ENCODE measurements at regions not wholly inside any gene's neighbourhood (a gene's known extent, or its start where the extent isn't known, plus 50 kb on each side); places are given as distances from the start of the nearest gene placed in this dataset.
A peak's percentile ranks its signal among the peaks of the same experiment; 100 is the strongest.

GRCh38 chr7:110066843-110067242 lies 1024.1 kb upstream of the LRRN3 start:
- Mint-ChIP-seq H3K4me1 (no peaks in the 10 kb centered on the region), H3K36me3 (no peaks in the 10 kb centered on the region), H3K27me3 (no peaks in the 10 kb centered on the region), H3K4me3 (no peak overlapping the region), H3K9me3 (peaks cover 0 to 5% (median 0%) of the 10 kb centered on the region in 8 donors), H3K27ac (no peak overlapping the region)
- no peaks in the 10 kb centered on the region for H3K9me3 ChIP-seq (ENCODE audit: control insufficient read depth in 1 of 2, low read length in 2 of 2)
- no peaks in the 10 kb centered on the region for H3K27me3 ChIP-seq (ENCODE audit: insufficient read depth, low read length)
- H3K4me1 ChIP-seq (ENCODE audit: insufficient read depth, low read length) = no peaks in the 10 kb centered on the region
- H3K27ac ChIP-seq (ENCODE audit: low read depth, low read length) = no peak overlapping the region
- DNase-seq = no peak
- intact Hi-C loops (cut with micrococcal nuclease) = no loop called here
- ChIA-PET CTCF (ENCODE audit: partially characterized antibody) (no interaction called here), POLR2A (ENCODE audit: partially characterized antibody) (no interaction called here)
- no peak overlapping the region for H3K4me3 ChIP-seq (ENCODE audit: low read length in 2 of 2)
- H3K36me3 ChIP-seq (ENCODE audit: insufficient read depth, low read length) = no peaks in the 10 kb centered on the region

DNA sequence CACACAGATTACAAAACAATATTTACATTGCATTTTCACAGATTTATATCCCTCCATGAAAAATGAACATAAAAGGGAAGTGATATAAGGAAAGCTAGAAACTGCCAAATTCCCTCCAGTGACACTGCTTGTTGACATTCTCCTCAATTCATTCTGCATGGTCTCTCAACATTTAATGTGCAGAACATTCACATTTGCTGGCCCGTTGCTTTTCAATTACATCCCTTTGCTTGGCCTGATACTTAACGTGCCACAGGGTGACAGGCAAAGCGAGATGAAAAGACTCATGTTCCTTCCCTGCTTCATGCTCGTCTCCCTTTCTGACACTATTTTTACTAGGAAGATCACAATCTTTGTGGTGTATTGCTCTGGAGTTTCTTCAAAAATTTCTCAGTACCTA lies 1019.7 kb upstream of the LRRN3 start:
- H3K4me1 ChIP-seq (ENCODE audit: insufficient read depth, low read length) = no peaks in the 10 kb centered on the region
- POLR2A ChIA-PET (ENCODE audit: partially characterized antibody) = no interaction called here
- H3K36me3 ChIP-seq (ENCODE audit: insufficient read depth, low read length) = no peaks in the 10 kb centered on the region
- intact Hi-C loops (cut with micrococcal nuclease) = no loop called here
- no peak for DNase-seq
- no peaks in the 10 kb centered on the region for H3K27me3 ChIP-seq (ENCODE audit: insufficient read depth, low read length)
- H3K27ac Mint-ChIP-seq = no peak overlapping the region
- no peaks in the 10 kb centered on the region for H3K9me3 ChIP-seq (ENCODE audit: control insufficient read depth in 1 of 2, low read length in 2 of 2)
- no peak overlapping the region for H3K4me3 Mint-ChIP-seq
- no peaks in the 10 kb centered on the region for H3K36me3 Mint-ChIP-seq
- CTCF ChIA-PET (ENCODE audit: partially characterized antibody) = no interaction called here
- H3K27ac ChIP-seq (ENCODE audit: low read depth, low read length) = no peak overlapping the region
- no peaks in the 10 kb centered on the region for H3K4me1 Mint-ChIP-seq
- H3K9me3 Mint-ChIP-seq = peaks cover 0 to 5% (median 0%) of the 10 kb centered on the region in 8 donors
- no peak overlapping the region for H3K4me3 ChIP-seq (ENCODE audit: low read length in 2 of 2)
- H3K27me3 Mint-ChIP-seq = no peaks in the 10 kb centered on the region

DNA sequence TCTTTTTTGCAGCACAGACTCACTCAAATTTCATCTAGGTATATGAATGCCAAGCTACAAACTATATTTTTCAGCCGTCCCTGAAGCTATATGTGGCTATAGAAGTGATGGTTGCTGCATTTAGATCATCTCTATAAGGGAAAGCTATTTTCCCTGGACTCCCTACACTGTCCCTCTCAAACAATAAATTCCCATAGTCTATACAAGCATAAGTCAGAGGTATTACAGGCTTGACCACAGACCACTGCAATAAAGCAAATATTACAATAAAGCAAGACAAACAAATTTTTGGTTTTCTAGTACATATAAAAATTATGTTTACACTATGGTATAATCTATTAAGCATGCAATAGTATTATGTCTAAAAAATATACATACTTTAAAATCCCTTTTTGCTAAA lies 1015.5 kb upstream of the LRRN3 start:
- H3K27ac Mint-ChIP-seq = no peak overlapping the region
- H3K4me3 Mint-ChIP-seq = no peak overlapping the region
- Histone ChIP-seq H3K4me3 (ENCODE audit: low read length in 2 of 2) (no peak overlapping the region), H3K36me3 (ENCODE audit: insufficient read depth, low read length) (no peaks in the 10 kb centered on the region), H3K9me3 (ENCODE audit: control insufficient read depth in 1 of 2, low read length in 2 of 2) (no peaks in the 10 kb centered on the region), H3K4me1 (ENCODE audit: insufficient read depth, low read length) (no peaks in the 10 kb centered on the region), H3K27me3 (ENCODE audit: insufficient read depth, low read length) (no peaks in the 10 kb centered on the region), H3K27ac (ENCODE audit: low read depth, low read length) (no peak overlapping the region)
- POLR2A ChIA-PET (ENCODE audit: partially characterized antibody) = no interaction called here
- H3K4me1 Mint-ChIP-seq = no peaks in the 10 kb centered on the region
- no peaks in the 10 kb centered on the region for H3K27me3 Mint-ChIP-seq
- no peaks in the 10 kb centered on the region for H3K36me3 Mint-ChIP-seq
- intact Hi-C loops (cut with micrococcal nuclease) = no loop called here
- CTCF ChIA-PET (ENCODE audit: partially characterized antibody) = no interaction called here
- no peak for DNase-seq
- peaks cover 0 to 4% (median 0%) of the 10 kb centered on the region in 8 donors for H3K9me3 Mint-ChIP-seq

GRCh38 chr7:110076194-110076593 lies 1014.7 kb upstream of the LRRN3 start:
- no peak overlapping the region for H3K4me3 ChIP-seq (ENCODE audit: low read length in 2 of 2)
- Mint-ChIP-seq H3K4me3 (no peak overlapping the region), H3K27me3 (no peaks in the 10 kb centered on the region), H3K4me1 (no peaks in the 10 kb centered on the region), H3K27ac (no peak overlapping the region), H3K9me3 (peaks cover 0 to 3% (median 0%) of the 10 kb centered on the region in 8 donors), H3K36me3 (no peaks in the 10 kb centered on the region)
- H3K27me3 ChIP-seq (ENCODE audit: insufficient read depth, low read length) = no peaks in the 10 kb centered on the region
- no peaks in the 10 kb centered on the region for H3K4me1 ChIP-seq (ENCODE audit: insufficient read depth, low read length)
- intact Hi-C loops (cut with micrococcal nuclease) = no loop called here
- no peak overlapping the region for H3K27ac ChIP-seq (ENCODE audit: low read depth, low read length)
- no peaks in the 10 kb centered on the region for H3K9me3 ChIP-seq (ENCODE audit: control insufficient read depth in 1 of 2, low read length in 2 of 2)
- no peaks in the 10 kb centered on the region for H3K36me3 ChIP-seq (ENCODE audit: insufficient read depth, low read length)
- POLR2A ChIA-PET (ENCODE audit: partially characterized antibody) = no interaction called here
- CTCF ChIA-PET (ENCODE audit: partially characterized antibody) = no interaction called here
- no peak for DNase-seq

DNA sequence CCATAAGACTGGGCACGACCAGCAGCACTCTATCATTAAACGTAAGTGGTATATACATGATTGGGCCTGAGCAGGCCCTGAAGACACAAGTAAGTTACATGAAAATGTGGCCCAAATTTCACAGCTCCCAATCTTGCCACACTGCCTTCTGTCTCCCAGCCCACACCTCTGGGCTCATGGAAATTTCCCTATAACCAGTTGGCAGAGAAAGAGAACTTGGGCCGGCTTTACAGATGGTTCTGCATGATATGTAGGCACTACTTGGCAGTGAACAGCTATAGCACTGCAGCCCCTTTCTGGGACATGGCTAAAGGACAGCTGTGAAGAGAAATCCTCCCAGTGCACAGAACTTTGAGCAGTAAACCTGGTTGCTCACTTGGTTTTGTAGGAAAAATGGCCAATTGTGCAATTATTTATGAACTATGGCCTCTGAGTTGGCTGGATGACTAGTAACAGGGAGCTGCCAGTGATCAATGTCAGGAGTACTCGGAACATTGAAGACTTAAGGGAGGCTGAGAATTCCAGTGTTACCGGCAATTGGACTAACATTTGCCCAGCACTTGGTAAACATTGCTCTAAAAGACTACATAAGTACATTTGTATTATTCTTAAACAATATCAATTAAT lies 1006.6 kb upstream of the LRRN3 start:
- Mint-ChIP-seq H3K27ac (no peak overlapping the region), H3K27me3 (no peaks in the 10 kb centered on the region), H3K9me3 (peaks cover 0 to 3% (median 0%) of the 10 kb centered on the region in 8 donors), H3K36me3 (no peaks in the 10 kb centered on the region), H3K4me1 (no peaks in the 10 kb centered on the region), H3K4me3 (no peak overlapping the region)
- Histone ChIP-seq H3K36me3 (ENCODE audit: insufficient read depth, low read length) (no peaks in the 10 kb centered on the region), H3K9me3 (ENCODE audit: control insufficient read depth in 1 of 2, low read length in 2 of 2) (no peaks in the 10 kb centered on the region), H3K27me3 (ENCODE audit: insufficient read depth, low read length) (no peaks in the 10 kb centered on the region), H3K4me3 (ENCODE audit: low read length in 2 of 2) (no peak overlapping the region), H3K4me1 (ENCODE audit: insufficient read depth, low read length) (no peaks in the 10 kb centered on the region), H3K27ac (ENCODE audit: low read depth, low read length) (no peak overlapping the region)
- POLR2A ChIA-PET (ENCODE audit: partially characterized antibody) = no interaction called here
- intact Hi-C loops (cut with micrococcal nuclease) = no loop called here
- DNase-seq = no peak
- CTCF ChIA-PET (ENCODE audit: partially characterized antibody) = interaction anchor here (2.1 kb wide), 1 partner anchor 1015 kb away, joined by 6 read pairs; no protein-coding TSS in a partner anchor

DNA sequence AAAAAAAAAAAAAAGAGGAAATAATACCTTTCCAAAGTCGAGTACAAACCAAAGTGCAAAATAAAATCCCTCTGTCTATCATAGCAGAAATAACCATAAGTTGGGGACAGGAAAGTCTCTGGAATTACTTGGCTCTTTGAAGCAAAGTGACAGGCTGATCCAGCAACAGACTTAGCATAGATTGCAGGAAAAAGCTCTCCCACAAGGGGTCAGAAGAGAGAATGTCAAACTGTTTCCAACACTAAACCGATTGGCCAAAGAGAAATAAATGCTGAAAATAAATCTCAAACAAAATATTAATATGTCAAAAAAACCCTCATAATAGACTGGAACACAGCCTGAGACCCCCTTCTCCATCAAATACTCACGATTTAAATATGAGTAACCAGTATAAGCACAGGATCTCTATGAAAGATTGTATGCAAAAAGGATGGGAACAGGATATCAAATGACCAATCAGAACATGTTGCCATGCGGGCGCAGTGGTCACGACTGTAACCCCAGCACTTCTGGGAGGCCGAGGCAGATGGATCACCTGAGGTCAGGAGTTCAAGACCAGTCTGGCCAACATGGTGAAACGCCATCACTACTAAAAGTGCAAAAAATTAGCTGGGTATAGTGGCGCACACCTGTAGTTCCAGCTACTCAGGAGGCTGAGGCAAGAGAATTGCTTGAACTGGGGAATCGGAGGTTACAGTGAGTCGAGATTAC lies 1000.7 kb upstream of the LRRN3 start:
- POLR2A ChIA-PET (ENCODE audit: partially characterized antibody) = no interaction called here
- Histone ChIP-seq H3K4me1 (ENCODE audit: insufficient read depth, low read length) (no peaks in the 10 kb centered on the region), H3K27me3 (ENCODE audit: insufficient read depth, low read length) (no peaks in the 10 kb centered on the region), H3K9me3 (ENCODE audit: control insufficient read depth in 1 of 2, low read length in 2 of 2) (no peaks in the 10 kb centered on the region), H3K27ac (ENCODE audit: low read depth, low read length) (no peak overlapping the region), H3K4me3 (ENCODE audit: low read length in 2 of 2) (no peak overlapping the region), H3K36me3 (ENCODE audit: insufficient read depth, low read length) (no peaks in the 10 kb centered on the region)
- CTCF ChIA-PET (ENCODE audit: partially characterized antibody) = interaction anchor here (0.7 to 1.3 kb wide), 3 partner anchors 52 to 1009 kb away, joined by 3 to 4 read pairs (median 3); no protein-coding TSS in a partner anchor
- Mint-ChIP-seq H3K36me3 (no peaks in the 10 kb centered on the region), H3K27ac (no peak overlapping the region), H3K9me3 (peaks cover 0 to 3% (median 0%) of the 10 kb centered on the region in 8 donors), H3K4me1 (no peaks in the 10 kb centered on the region), H3K4me3 (no peak overlapping the region), H3K27me3 (peaks cover 0 to 1% of the 10 kb centered on the region in 2 donors)
- DNase-seq = peak in 3 of 5 donors; percentile 0 to 6 (median 5)
- intact Hi-C loops (cut with micrococcal nuclease) = no loop called here

GRCh38 chr7:110095372-110096052 lies 995.4 kb upstream of the LRRN3 start:
- Mint-ChIP-seq H3K27ac (no peak overlapping the region), H3K36me3 (no peaks in the 10 kb centered on the region), H3K27me3 (peaks cover 0 to 1% of the 10 kb centered on the region in 2 donors), H3K4me3 (no peak overlapping the region), H3K9me3 (peaks cover 0 to 8% (median 1%) of the 10 kb centered on the region in 8 donors), H3K4me1 (no peaks in the 10 kb centered on the region)
- no peak for DNase-seq
- Histone ChIP-seq H3K27me3 (ENCODE audit: insufficient read depth, low read length) (no peaks in the 10 kb centered on the region), H3K9me3 (ENCODE audit: control insufficient read depth in 1 of 2, low read length in 2 of 2) (no peaks in the 10 kb centered on the region), H3K27ac (ENCODE audit: low read depth, low read length) (no peak overlapping the region), H3K4me3 (ENCODE audit: low read length in 2 of 2) (no peak overlapping the region), H3K4me1 (ENCODE audit: insufficient read depth, low read length) (no peaks in the 10 kb centered on the region), H3K36me3 (ENCODE audit: insufficient read depth, low read length) (no peaks in the 10 kb centered on the region)
- ChIA-PET CTCF (ENCODE audit: partially characterized antibody) (no interaction called here), POLR2A (ENCODE audit: partially characterized antibody) (no interaction called here)
- intact Hi-C loops (cut with micrococcal nuclease) = no loop called here
